Astrocyte of the spinal cord (primary cell): ENCODE measurements at regions not wholly inside any gene's neighbourhood (a gene's known extent, or its start where the extent isn't known, plus 50 kb on each side); places are given as distances from the start of the nearest gene placed in this dataset.

ENCODE experiments used
- DNase-seq: peaks from one replicate; pipeline ENCODE4 v3.0.0; 2011; ENCODE audit warnings: low read depth, low spot score
- H3K4me3 ChIP-seq: 2 replicates; pipeline ENCODE4 v1.5.1; 2011; ENCODE audit warnings: low read depth, mild to moderate bottlenecking, low read length, moderate library complexity
- CTCF ChIP-seq: IDR thresholded peaks from 2 replicates; pipeline ENCODE4 v1.5.1; 2012; ENCODE audit warnings: low read depth, mild to moderate bottlenecking, low read length, inconsistent platforms
- in situ Hi-C: cut with HindIII; loops from 2 replicates; pipeline ENCODE4 v1.10.0; 2017; ENCODE audit warnings: low sequenced_read_pairs

- in situ Hi-C loops = no loop called here
- DNase-seq = no peak
- TF ChIP-seq CTCF = no peak
- no peak overlapping the region for H3K4me3 ChIP-seq
These were observed 390.6 kb upstream of the PKDCC start for GRCh38 chr2:41657226-41657625.

GRCh38 chr2:41659758-41660157 lies 388.1 kb upstream of the PKDCC start:
- H3K4me3 ChIP-seq = no peak overlapping the region
- in situ Hi-C loops = no loop called here
- no peak for DNase-seq
- TF ChIP-seq CTCF = no peak

GRCh38 chr2:41662461-41662860 lies 385.4 kb upstream of the PKDCC start:
- no peak for TF ChIP-seq CTCF
- no peak overlapping the region for H3K4me3 ChIP-seq
- no peak for DNase-seq
- in situ Hi-C loops = no loop called here

- no peak for TF ChIP-seq CTCF
- in situ Hi-C loops = no loop called here
- H3K4me3 ChIP-seq = no peak overlapping the region
- DNase-seq = no peak
These were observed 384.8 kb upstream of the PKDCC start for GRCh38 chr2:41663056-41663455.

GRCh38 chr2:41668529-41668928 lies 379.3 kb upstream of the PKDCC start:
- no peak overlapping the region for H3K4me3 ChIP-seq
- no peak for TF ChIP-seq CTCF
- DNase-seq = no peak
- in situ Hi-C loops = no loop called here

GRCh38 chr2:41678639-41679038 lies 369.2 kb upstream of the PKDCC start:
- in situ Hi-C loops = no loop called here

More at GRCh38 chr2:41678639-41679038, 369.2 kb upstream of the PKDCC start:
- no peak for TF ChIP-seq CTCF
- no peak overlapping the region for H3K4me3 ChIP-seq
- no peak for DNase-seq
